DOHH2 (cell line): ENCODE measurements at regions not wholly inside any gene's neighbourhood (a gene's known extent, or its start where the extent isn't known, plus 50 kb on each side); places are given as distances from the start of the nearest gene placed in this dataset.

Experiments used
- EZH2phosphoT487 ChIP-seq: fragments of 200-600 bp; sonication (generic); IDR thresholded peaks from 2 replicates; pipeline ENCODE4 v1.6.1; 2017; ENCODE audit warnings: borderline replicate concordance, mild to moderate bottlenecking, antibody characterized with exemption, low read length, moderate library complexity, mixed read lengths
- TF ChIP-seq, protein P1 (sequence below): fragments of 200-600 bp; sonication (generic); IDR thresholded peaks from one replicate; pipeline ENCODE4 v1.5.1; 2014; ENCODE audit warnings: antibody characterized with exemption, mild to moderate bottlenecking, low read depth, low read length; ENCODE audit not compliant: poor library complexity, severe bottlenecking

DNA sequence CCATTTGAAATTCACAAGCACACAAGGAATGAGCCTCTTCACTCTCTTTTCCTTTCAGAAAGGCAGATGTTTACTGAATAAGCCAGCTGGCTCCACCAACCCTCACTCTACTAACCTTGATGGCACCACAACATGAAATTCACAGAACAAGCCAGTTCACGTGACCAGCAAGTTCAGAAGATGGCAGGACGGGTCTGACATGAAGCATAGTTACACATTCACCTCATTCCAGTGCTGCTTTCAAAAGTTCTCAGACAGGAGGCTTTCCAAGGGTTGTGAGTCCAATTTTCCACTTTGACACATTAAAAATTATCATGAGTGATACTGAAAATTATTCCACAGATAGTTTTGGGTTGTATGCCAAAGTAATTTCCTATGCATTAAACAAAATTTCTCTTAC lies 74.2 kb upstream of the MBOAT2 start:
- TF ChIP-seq, protein P1, sequence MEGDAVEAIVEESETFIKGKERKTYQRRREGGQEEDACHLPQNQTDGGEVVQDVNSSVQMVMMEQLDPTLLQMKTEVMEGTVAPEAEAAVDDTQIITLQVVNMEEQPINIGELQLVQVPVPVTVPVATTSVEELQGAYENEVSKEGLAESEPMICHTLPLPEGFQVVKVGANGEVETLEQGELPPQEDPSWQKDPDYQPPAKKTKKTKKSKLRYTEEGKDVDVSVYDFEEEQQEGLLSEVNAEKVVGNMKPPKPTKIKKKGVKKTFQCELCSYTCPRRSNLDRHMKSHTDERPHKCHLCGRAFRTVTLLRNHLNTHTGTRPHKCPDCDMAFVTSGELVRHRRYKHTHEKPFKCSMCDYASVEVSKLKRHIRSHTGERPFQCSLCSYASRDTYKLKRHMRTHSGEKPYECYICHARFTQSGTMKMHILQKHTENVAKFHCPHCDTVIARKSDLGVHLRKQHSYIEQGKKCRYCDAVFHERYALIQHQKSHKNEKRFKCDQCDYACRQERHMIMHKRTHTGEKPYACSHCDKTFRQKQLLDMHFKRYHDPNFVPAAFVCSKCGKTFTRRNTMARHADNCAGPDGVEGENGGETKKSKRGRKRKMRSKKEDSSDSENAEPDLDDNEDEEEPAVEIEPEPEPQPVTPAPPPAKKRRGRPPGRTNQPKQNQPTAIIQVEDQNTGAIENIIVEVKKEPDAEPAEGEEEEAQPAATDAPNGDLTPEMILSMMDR = no peak
- no peak for TF ChIP-seq EZH2phosphoT487
